Spleen (tissue), 7 donors: ENCODE measurements at regions not wholly inside any gene's neighbourhood (a gene's known extent, or its start where the extent isn't known, plus 50 kb on each side); places are given as distances from the start of the nearest gene placed in this dataset.

Source experiments
- CTCF ChIP-seq, 11 experiments: fragments of 200-600 bp in 7 of 11; fragments of 450-650 bp in 4 of 11; sonication (generic) in 4 of 11; IDR thresholded peaks in 8 of 11; conservative IDR thresholded peaks in 3 of 11; 1 replicate in 7 of 11; 2 replicates in 4 of 11; pipeline versions ENCODE4 v1.4.0 to v1.8.0; 2016 to 2021; ENCODE audit warnings: antibody characterized with exemption in 11 of 11, inconsistent platforms in 4 of 11, mild to moderate bottlenecking in 1 of 11
- POLR2AphosphoS5 ChIP-seq, 3 donors: sonication (generic); formaldehyde crosslinking; IDR thresholded peaks; one replicate each; pipeline ENCODE4 v1.5.1; 2017; ENCODE audit warnings: antibody characterized with exemption in 3 of 3
- donor health status: DM: no; HTN: no; CAD: no; lungs with moderate emphysema.
- donor health status: DM: no; HTN: no; CAD: no.
- donor health status: DM: no; HTN: no; CAD: no.

- TF ChIP-seq CTCF (IDR thresholded peaks at IDR 0.05 in 8 of 11, conservative IDR thresholded peaks at IDR 0.05 in 3 of 11) = no peak
- no peak for TF ChIP-seq POLR2AphosphoS5 (IDR thresholded peaks at IDR 0.05)
Measured at GRCh38 chr12:19645823-19646222, 206.5 kb downstream of the AEBP2 start.
